Daoy (cell line): ENCODE measurements at regions not wholly inside any gene's neighbourhood (a gene's known extent, or its start where the extent isn't known, plus 50 kb on each side); places are given as distances from the start of the nearest gene placed in this dataset.

ENCODE experiments used
- DNase-seq: peaks from one replicate; pipeline ENCODE4 v3.0.0-alpha.2; 2015; ENCODE audit warnings: low read depth

- no peak for DNase-seq
Observed at GRCh38 chr14:79965896-79966295, 245.4 kb downstream of the DIO2 start.

GRCh38 chr14:79961197-79961596 lies 250.1 kb downstream of the DIO2 start:
- DNase-seq, result no peak

- DNase-seq, result no peak
Observed at GRCh38 chr14:79960288-79960687, 251.0 kb downstream of the DIO2 start.

- no peak for DNase-seq
Observed at GRCh38 chr14:79951572-79951971, 259.7 kb downstream of the DIO2 start.

- no peak for DNase-seq
Observed at GRCh38 chr14:79949906-79950305, 261.4 kb downstream of the DIO2 start.

- DNase-seq, result no peak
Observed at GRCh38 chr14:79947440-79948054, 263.8 kb downstream of the DIO2 start.

- DNase-seq, result no peak
Observed at GRCh38 chr14:79939235-79939634, 272.1 kb downstream of the DIO2 start.

GRCh38 chr14:79938185-79938584 lies 273.1 kb downstream of the DIO2 start:
- no peak for DNase-seq

- DNase-seq, result no peak
Observed at GRCh38 chr14:79937433-79937832, 273.9 kb downstream of the DIO2 start.

GRCh38 chr14:79924551-79924950 lies 286.8 kb downstream of the DIO2 start:
- no peak for DNase-seq

- DNase-seq, result no peak
Observed at GRCh38 chr14:79920180-79920692, 291.1 kb downstream of the DIO2 start.
